ENCODE measurements at regions not wholly inside any gene's neighbourhood (a gene's known extent, or its start where the extent isn't known, plus 50 kb on each side); places are given as distances from the start of the nearest gene placed in this dataset.

DNA sequence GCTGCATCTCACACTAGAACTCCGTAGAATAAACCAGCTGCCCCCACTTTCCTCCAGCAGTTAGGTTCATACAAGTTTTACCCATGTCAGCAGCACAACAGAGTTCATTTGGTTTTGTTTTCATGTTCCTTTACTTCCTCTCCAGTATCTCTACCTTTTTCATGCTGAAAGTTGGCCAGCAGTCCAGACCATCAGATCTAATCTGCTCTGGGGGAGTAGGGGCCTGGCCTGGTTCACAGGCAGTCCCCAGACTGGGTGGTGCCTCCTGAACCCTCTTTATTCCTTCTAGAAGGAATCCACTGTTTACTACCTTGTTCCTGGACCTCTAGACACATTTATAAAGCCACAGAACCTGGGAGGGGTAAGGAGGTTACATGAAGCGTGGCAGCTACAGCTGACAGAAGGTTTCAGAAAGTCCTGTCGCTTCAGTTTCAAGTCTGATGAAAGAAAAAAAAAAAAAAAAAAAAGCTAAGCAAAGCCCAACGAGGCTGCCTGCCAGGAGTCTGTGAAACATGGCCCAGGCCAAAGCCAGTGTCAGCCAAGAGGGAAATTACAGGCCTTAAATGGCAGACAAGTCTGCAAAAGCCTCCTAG lies 184.6 kb upstream of the JUN start (continued):
- TF ChIP-seq SIX5 (IDR thresholded peaks at IDR 0.05; ENCODE audit: borderline replicate concordance in 1 of 2, insufficient read depth in 1 of 2, low read depth in 1 of 2, low read length in 2 of 2) (no peak), TRIM28 (IDR thresholded peaks at IDR 0.05) (no peak), LEF1 (IDR thresholded peaks at IDR 0.05) (peak; percentile 86), CXXC5 (CRISPR knock-in tag; IDR thresholded peaks at IDR 0.05) (peak; percentile 38; the same call in 1 of the 2 replicates), CBFB (CRISPR knock-in tag; IDR thresholded peaks at IDR 0.05) (no peak), CHD2 (IDR thresholded peaks at IDR 0.05; ENCODE audit: low read depth, low read length) (no peak), MIER1 (IDR thresholded peaks at IDR 0.05; ENCODE audit: low read depth) (no peak), TFAM (CRISPR knock-in tag; conservative IDR thresholded peaks at IDR 0.05) (no peak), NFRKB (IDR thresholded peaks at IDR 0.05; ENCODE audit: low read depth) (no peak), ZFPM2 (CRISPR knock-in tag; IDR thresholded peaks at IDR 0.05) (no peak), CSDE1 (IDR thresholded peaks at IDR 0.05) (no peak), ZNF766 (CRISPR knock-in tag; conservative IDR thresholded peaks at IDR 0.05) (peak; percentile 53; the same call in 1 of the 2 replicates), ZNF324 (CRISPR knock-in tag; IDR thresholded peaks at IDR 0.05) (no peak), TEAD4 (IDR thresholded peaks at IDR 0.05; ENCODE audit: low read length) (0 out of 2 replicates have a peak, but pooled peaks have one; percentile 45), TEAD4 (CRISPR knock-in tag; IDR thresholded peaks at IDR 0.05; ENCODE audit: borderline replicate concordance) (no peak), ZNF431 (CRISPR knock-in tag; IDR thresholded peaks at IDR 0.05) (no peak), KHSRP (IDR thresholded peaks at IDR 0.05) (no peak), ATF7 (IDR thresholded peaks at IDR 0.05) (peak; percentile 41), ZNF232 (CRISPR knock-in tag; IDR thresholded peaks at IDR 0.05) (no peak), TAL1 (IDR thresholded peaks at IDR 0.05) (peak; percentile 41), EZH2 (IDR thresholded peaks at IDR 0.05; ENCODE audit: borderline replicate concordance, low read depth, low read length) (no peak), ELF1 (tag; IDR thresholded peaks at IDR 0.05) (no peak)
- TF ChIP-seq, protein P1, sequence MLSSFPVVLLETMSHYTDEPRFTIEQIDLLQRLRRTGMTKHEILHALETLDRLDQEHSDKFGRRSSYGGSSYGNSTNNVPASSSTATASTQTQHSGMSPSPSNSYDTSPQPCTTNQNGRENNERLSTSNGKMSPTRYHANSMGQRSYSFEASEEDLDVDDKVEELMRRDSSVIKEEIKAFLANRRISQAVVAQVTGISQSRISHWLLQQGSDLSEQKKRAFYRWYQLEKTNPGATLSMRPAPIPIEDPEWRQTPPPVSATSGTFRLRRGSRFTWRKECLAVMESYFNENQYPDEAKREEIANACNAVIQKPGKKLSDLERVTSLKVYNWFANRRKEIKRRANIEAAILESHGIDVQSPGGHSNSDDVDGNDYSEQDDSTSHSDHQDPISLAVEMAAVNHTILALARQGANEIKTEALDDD (IDR thresholded peaks at IDR 0.05): peak; percentile 88
- TF ChIP-seq, protein P2, sequence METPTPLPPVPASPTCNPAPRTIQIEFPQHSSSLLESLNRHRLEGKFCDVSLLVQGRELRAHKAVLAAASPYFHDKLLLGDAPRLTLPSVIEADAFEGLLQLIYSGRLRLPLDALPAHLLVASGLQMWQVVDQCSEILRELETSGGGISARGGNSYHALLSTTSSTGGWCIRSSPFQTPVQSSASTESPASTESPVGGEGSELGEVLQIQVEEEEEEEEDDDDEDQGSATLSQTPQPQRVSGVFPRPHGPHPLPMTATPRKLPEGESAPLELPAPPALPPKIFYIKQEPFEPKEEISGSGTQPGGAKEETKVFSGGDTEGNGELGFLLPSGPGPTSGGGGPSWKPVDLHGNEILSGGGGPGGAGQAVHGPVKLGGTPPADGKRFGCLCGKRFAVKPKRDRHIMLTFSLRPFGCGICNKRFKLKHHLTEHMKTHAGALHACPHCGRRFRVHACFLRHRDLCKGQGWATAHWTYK (CRISPR knock-in tag; IDR thresholded peaks at IDR 0.05): no peak
- TF ChIP-seq, protein P3, sequence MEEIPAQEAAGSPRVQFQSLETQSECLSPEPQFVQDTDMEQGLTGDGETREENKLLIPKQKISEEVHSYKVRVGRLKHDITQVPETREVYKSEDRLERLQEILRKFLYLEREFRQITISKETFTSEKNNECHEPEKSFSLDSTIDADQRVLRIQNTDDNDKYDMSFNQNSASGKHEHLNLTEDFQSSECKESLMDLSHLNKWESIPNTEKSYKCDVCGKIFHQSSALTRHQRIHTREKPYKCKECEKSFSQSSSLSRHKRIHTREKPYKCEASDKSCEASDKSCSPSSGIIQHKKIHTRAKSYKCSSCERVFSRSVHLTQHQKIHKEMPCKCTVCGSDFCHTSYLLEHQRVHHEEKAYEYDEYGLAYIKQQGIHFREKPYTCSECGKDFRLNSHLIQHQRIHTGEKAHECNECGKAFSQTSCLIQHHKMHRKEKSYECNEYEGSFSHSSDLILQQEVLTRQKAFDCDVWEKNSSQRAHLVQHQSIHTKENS (CRISPR knock-in tag; IDR thresholded peaks at IDR 0.05): no peak
- TF ChIP-seq, protein P4, sequence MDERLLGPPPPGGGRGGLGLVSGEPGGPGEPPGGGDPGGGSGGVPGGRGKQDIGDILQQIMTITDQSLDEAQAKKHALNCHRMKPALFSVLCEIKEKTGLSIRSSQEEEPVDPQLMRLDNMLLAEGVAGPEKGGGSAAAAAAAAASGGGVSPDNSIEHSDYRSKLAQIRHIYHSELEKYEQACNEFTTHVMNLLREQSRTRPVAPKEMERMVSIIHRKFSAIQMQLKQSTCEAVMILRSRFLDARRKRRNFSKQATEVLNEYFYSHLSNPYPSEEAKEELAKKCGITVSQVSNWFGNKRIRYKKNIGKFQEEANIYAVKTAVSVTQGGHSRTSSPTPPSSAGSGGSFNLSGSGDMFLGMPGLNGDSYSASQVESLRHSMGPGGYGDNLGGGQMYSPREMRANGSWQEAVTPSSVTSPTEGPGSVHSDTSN (CRISPR knock-in tag; IDR thresholded peaks at IDR 0.05; ENCODE audit: low read depth): no peak
- TF ChIP-seq, protein P4 (tag; conservative IDR thresholded peaks at IDR 0.05; ENCODE audit: low read depth): no peak
